ENCODE measurements at regions not wholly inside any gene's neighbourhood (a gene's known extent, or its start where the extent isn't known, plus 50 kb on each side); places are given as distances from the start of the nearest gene placed in this dataset.
A peak's percentile ranks its signal among the peaks of the same experiment; 100 is the strongest.

DNA sequence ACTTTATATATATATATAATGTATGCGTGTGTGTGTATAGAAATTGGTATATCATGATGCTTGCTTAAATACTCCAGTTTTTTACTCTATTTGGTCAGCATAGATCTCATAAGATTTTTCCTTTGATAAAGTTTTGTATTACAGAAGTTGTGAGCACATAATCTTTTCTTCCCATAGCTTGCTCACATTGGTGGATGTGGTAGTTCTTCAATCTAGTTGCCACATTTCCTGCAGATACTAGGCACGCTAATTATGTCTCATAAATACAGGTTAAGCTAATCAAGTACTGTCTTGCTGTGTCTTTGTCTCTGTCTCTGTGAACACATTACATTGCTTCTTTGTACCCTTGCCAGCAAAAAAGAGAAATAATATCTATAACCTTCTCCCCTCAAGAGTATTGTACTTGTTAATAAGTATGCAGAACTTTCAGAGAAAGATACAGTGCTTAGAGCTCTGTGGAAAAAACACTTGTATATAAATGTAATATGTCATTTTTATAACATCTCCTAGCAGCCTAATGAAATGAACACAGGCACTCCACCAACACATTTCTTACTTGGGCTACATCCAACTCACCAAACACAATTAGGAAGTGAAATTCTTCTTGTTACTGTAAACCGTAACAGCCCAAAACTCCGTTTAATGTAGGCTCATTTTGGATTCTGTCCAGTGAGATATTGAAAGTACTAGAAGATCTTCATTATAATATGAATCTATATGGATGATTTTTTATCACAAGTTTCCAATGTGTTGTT is 306.7 kb upstream of the SLC8A1 start:
- TF ChIP-seq, protein P1, sequence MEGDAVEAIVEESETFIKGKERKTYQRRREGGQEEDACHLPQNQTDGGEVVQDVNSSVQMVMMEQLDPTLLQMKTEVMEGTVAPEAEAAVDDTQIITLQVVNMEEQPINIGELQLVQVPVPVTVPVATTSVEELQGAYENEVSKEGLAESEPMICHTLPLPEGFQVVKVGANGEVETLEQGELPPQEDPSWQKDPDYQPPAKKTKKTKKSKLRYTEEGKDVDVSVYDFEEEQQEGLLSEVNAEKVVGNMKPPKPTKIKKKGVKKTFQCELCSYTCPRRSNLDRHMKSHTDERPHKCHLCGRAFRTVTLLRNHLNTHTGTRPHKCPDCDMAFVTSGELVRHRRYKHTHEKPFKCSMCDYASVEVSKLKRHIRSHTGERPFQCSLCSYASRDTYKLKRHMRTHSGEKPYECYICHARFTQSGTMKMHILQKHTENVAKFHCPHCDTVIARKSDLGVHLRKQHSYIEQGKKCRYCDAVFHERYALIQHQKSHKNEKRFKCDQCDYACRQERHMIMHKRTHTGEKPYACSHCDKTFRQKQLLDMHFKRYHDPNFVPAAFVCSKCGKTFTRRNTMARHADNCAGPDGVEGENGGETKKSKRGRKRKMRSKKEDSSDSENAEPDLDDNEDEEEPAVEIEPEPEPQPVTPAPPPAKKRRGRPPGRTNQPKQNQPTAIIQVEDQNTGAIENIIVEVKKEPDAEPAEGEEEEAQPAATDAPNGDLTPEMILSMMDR (IDR thresholded peaks at IDR 0.05; ENCODE audit: control extremely low read depth, extremely low read depth, low read depth, missing control alignments): no peak
- ChIA-PET CTCF (interaction anchor here (0.9 to 2.2 kb wide), 3 partner anchors 9 to 845 kb away, joined by 3 to 6 read pairs (median 4); no protein-coding TSS in a partner anchor), POLR2A (no interaction called here)
- DNase-seq (ENCODE audit: extremely low spot score): no peak

- ChIA-PET POLR2A (no interaction called here), CTCF (interaction anchor here (2.2 kb wide), 1 partner anchor 846 kb away, joined by 6 read pairs; no protein-coding TSS in a partner anchor)
- no peak for DNase-seq (ENCODE audit: extremely low spot score)
- TF ChIP-seq, protein P1 (IDR thresholded peaks at IDR 0.05; ENCODE audit: control extremely low read depth, extremely low read depth, low read depth, missing control alignments): peak; percentile 41
Measured at GRCh38 chr2:40760071-40760666, 308.3 kb upstream of the SLC8A1 start.

DNA sequence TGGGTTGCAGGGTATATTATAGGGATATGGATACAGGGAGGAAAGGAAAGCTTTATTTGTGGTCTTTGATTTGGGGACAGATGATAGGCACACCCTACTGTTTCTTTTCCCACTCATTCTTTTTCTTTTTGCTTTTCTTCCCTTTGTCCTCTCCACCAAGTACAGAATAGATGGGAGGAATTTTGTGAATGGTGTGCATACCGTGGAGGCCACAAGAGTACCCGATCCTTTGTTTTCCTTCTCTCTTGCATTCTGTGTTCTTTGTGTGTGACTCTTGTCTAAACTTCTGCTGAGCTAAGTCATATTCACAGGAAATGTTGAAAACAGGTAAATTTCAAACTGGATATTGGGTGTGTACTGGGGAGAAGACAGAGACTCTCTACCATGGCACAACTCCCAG is 321.4 kb upstream of the SLC8A1 start:
- ChIA-PET CTCF (no interaction called here), POLR2A (no interaction called here)
- TF ChIP-seq, protein P1 (IDR thresholded peaks at IDR 0.05; ENCODE audit: control extremely low read depth, extremely low read depth, low read depth, missing control alignments): no peak
- DNase-seq (ENCODE audit: extremely low spot score): no peak

DNA sequence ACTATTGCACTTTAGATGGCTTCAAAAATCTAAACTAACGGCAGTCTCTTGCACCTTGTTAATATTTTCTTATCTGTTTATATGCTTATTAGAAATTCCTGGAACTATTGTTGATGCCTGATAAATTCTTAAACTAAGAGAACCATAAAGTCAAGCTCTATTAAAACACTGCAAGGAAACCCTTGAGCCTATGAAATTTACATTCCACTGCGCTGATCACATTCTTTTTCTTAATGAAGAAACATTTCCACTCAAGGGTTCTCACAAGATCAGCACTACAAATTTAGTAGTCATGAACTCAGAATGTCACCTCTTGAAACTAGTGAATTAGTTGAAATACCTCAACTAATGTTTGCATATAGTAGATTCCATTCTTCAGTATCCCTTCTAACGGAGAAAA is 331.8 kb upstream of the SLC8A1 start:
- TF ChIP-seq, protein P1 (IDR thresholded peaks at IDR 0.05; ENCODE audit: control extremely low read depth, extremely low read depth, low read depth, missing control alignments): no peak
- ChIA-PET POLR2A (no interaction called here), CTCF (no interaction called here)
- DNase-seq (ENCODE audit: extremely low spot score): no peak

DNA sequence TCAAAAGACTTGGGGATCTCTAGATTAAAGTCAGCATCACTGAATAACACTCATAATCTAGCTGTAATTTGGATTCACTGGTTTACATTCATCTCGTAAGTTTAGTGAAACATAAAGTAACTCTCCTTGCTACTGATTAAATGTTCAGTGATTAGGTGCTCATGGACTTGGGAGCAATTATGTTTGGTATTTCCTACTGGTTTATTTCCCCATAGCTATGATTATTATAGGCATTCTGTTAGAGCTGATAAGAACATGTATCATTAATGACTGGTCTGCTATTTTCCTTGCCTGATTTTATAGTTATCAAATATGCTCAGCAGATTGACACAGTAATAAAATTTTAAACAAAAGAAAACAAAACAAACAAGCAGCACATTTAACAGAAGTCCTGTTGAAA is 334.7 kb upstream of the SLC8A1 start:
- no peak for DNase-seq (ENCODE audit: extremely low spot score)
- POLR2A ChIA-PET: no interaction called here
- TF ChIP-seq, protein P1 (IDR thresholded peaks at IDR 0.05; ENCODE audit: control extremely low read depth, extremely low read depth, low read depth, missing control alignments): no peak
- CTCF ChIA-PET: no interaction called here

DNA sequence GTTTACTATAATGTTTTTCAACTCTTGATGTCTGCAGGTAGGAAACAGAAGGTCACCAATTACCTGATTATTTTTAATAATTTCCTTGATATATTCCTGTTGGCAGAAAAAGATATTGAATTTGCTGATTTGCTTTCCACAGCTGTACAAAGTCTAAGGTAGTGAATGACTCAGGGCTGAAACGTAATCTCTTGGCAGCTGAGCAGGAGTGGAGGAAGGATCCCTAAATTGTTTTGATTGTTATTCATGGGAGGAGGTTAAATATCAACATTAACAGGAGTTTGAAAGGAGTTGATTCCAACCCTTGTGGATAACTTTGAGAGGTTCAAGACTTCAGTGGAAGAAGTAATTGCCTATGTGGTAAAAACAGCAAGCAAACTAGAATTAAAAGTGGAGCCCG is 345.2 kb upstream of the SLC8A1 start:
- POLR2A ChIA-PET: no interaction called here
- DNase-seq (ENCODE audit: extremely low spot score): no peak
- TF ChIP-seq, protein P1 (IDR thresholded peaks at IDR 0.05; ENCODE audit: control extremely low read depth, extremely low read depth, low read depth, missing control alignments): no peak
- CTCF ChIA-PET: no interaction called here

Measured in GM10248 (cell line).